Stimulated activated naive CD8-positive, alpha-beta T cell treated with anti-CD3 and anti-CD28 coated beads, Interleukin-15, Interleukin-2, amounts not matched to agents 100 ng/mL and 50 ng/mL, for 24 hours (primary cell): ENCODE measurements at regions not wholly inside any gene's neighbourhood (a gene's known extent, or its start where the extent isn't known, plus 50 kb on each side); places are given as distances from the start of the nearest gene placed in this dataset.

Source experiments
- H3K27ac Mint-ChIP-seq: one replicate; pipeline ENCODE4 v1.8.0; 2021; ENCODE audit warnings: mild to moderate bottlenecking, mixed read lengths
- H3K27me3 Mint-ChIP-seq: one replicate; pipeline ENCODE4 v1.8.0; 2021; ENCODE audit warnings: mixed read lengths
- H3K36me3 Mint-ChIP-seq: one replicate; pipeline ENCODE4 v1.8.0; 2021; ENCODE audit warnings: low read depth, mixed read lengths
- H3K4me1 Mint-ChIP-seq: one replicate; pipeline ENCODE4 v1.8.0; 2021; ENCODE audit warnings: low read depth, mixed read lengths
- H3K4me3 Mint-ChIP-seq: one replicate; pipeline ENCODE4 v1.8.0; 2021; ENCODE audit warnings: mild to moderate bottlenecking, mixed read lengths
- H3K9me3 Mint-ChIP-seq: one replicate; pipeline ENCODE4 v1.8.0; 2021; ENCODE audit warnings: mixed read lengths

GRCh38 chr13:34816908-34817665, 125.0 kb upstream of the NBEA start:
- Mint-ChIP-seq H3K9me3 (peaks cover 18% of the 10 kb centered on the region), H3K27me3 (no peaks in the 10 kb centered on the region), H3K36me3 (no peaks in the 10 kb centered on the region), H3K4me3 (no peak overlapping the region), H3K4me1 (no peaks in the 10 kb centered on the region), H3K27ac (no peak overlapping the region)

- H3K9me3 Mint-ChIP-seq, result peaks cover 9% of the 10 kb centered on the region
- no peak overlapping the region for H3K4me3 Mint-ChIP-seq
- H3K27me3 Mint-ChIP-seq, result no peaks in the 10 kb centered on the region
Measured at GRCh38 chr13:34822650-34823049, 119.4 kb upstream of the NBEA start.

GRCh38 chr13:34826432-34826831, 115.6 kb upstream of the NBEA start:
- H3K36me3 Mint-ChIP-seq, result no peaks in the 10 kb centered on the region
- H3K27me3 Mint-ChIP-seq, result no peaks in the 10 kb centered on the region
- H3K4me1 Mint-ChIP-seq, result no peaks in the 10 kb centered on the region
- no peak overlapping the region for H3K4me3 Mint-ChIP-seq
- peaks cover 3% of the 10 kb centered on the region for H3K9me3 Mint-ChIP-seq
- H3K27ac Mint-ChIP-seq, result no peak overlapping the region

More at GRCh38 chr13:34822650-34823049, 119.4 kb upstream of the NBEA start:
- Mint-ChIP-seq H3K4me1 (no peaks in the 10 kb centered on the region), H3K27ac (no peak overlapping the region), H3K36me3 (no peaks in the 10 kb centered on the region)

GRCh38 chr13:34833562-34834182, 108.4 kb upstream of the NBEA start:
- Mint-ChIP-seq H3K27me3 (peaks cover 2% of the 10 kb centered on the region), H3K27ac (no peak overlapping the region), H3K9me3 (peaks cover 5% of the 10 kb centered on the region), H3K36me3 (no peaks in the 10 kb centered on the region), H3K4me1 (no peaks in the 10 kb centered on the region), H3K4me3 (no peak overlapping the region)

GRCh38 chr13:34842466-34842865, 99.6 kb upstream of the NBEA start:
- H3K27me3 Mint-ChIP-seq, result peaks cover 6% of the 10 kb centered on the region
- no peaks in the 10 kb centered on the region for H3K36me3 Mint-ChIP-seq
- H3K4me3 Mint-ChIP-seq, result no peak overlapping the region
- H3K4me1 Mint-ChIP-seq, result no peaks in the 10 kb centered on the region
- H3K27ac Mint-ChIP-seq, result no peak overlapping the region
- peaks cover 9% of the 10 kb centered on the region for H3K9me3 Mint-ChIP-seq

GRCh38 chr13:34847766-34848165, 94.3 kb upstream of the NBEA start:
- Mint-ChIP-seq H3K4me1 (no peaks in the 10 kb centered on the region), H3K36me3 (no peaks in the 10 kb centered on the region), H3K27ac (no peak overlapping the region), H3K27me3 (no peaks in the 10 kb centered on the region), H3K9me3 (no peaks in the 10 kb centered on the region), H3K4me3 (no peak overlapping the region)

- no peak overlapping the region for H3K27ac Mint-ChIP-seq
- no peaks in the 10 kb centered on the region for H3K9me3 Mint-ChIP-seq
- no peak overlapping the region for H3K4me3 Mint-ChIP-seq
- no peaks in the 10 kb centered on the region for H3K4me1 Mint-ChIP-seq
- no peaks in the 10 kb centered on the region for H3K27me3 Mint-ChIP-seq
- no peaks in the 10 kb centered on the region for H3K36me3 Mint-ChIP-seq
Measured at GRCh38 chr13:34849406-34849805, 92.7 kb upstream of the NBEA start.

- H3K4me3 Mint-ChIP-seq, result no peak overlapping the region
- H3K27me3 Mint-ChIP-seq, result no peaks in the 10 kb centered on the region
- H3K9me3 Mint-ChIP-seq, result no peaks in the 10 kb centered on the region
- H3K36me3 Mint-ChIP-seq, result no peaks in the 10 kb centered on the region
- H3K27ac Mint-ChIP-seq, result no peak overlapping the region
- no peaks in the 10 kb centered on the region for H3K4me1 Mint-ChIP-seq
Measured at GRCh38 chr13:34853161-34853560, 88.9 kb upstream of the NBEA start.

- Mint-ChIP-seq H3K27me3 (no peaks in the 10 kb centered on the region), H3K9me3 (no peaks in the 10 kb centered on the region), H3K27ac (no peak overlapping the region), H3K4me3 (no peak overlapping the region), H3K4me1 (no peaks in the 10 kb centered on the region), H3K36me3 (no peaks in the 10 kb centered on the region)
Measured at GRCh38 chr13:34857558-34858325, 84.3 kb upstream of the NBEA start.

- Mint-ChIP-seq H3K4me1 (no peaks in the 10 kb centered on the region), H3K27me3 (no peaks in the 10 kb centered on the region), H3K4me3 (no peak overlapping the region), H3K9me3 (no peaks in the 10 kb centered on the region), H3K36me3 (no peaks in the 10 kb centered on the region), H3K27ac (no peak overlapping the region)
Measured at GRCh38 chr13:34862311-34862710, 79.8 kb upstream of the NBEA start.

- H3K27ac Mint-ChIP-seq, result no peak overlapping the region
- H3K4me1 Mint-ChIP-seq, result no peaks in the 10 kb centered on the region
- no peaks in the 10 kb centered on the region for H3K9me3 Mint-ChIP-seq
- no peaks in the 10 kb centered on the region for H3K27me3 Mint-ChIP-seq
- no peaks in the 10 kb centered on the region for H3K36me3 Mint-ChIP-seq
- no peak overlapping the region for H3K4me3 Mint-ChIP-seq
Measured at GRCh38 chr13:34862716-34863115, 79.4 kb upstream of the NBEA start.

GRCh38 chr13:34863360-34864135, 78.5 kb upstream of the NBEA start:
- no peak overlapping the region for H3K4me3 Mint-ChIP-seq

GRCh38 chr13:34864671-34865070, 77.4 kb upstream of the NBEA start:
- H3K4me1 Mint-ChIP-seq, result no peaks in the 10 kb centered on the region
- no peak overlapping the region for H3K4me3 Mint-ChIP-seq
- H3K27me3 Mint-ChIP-seq, result peaks cover 9% of the 10 kb centered on the region
- H3K36me3 Mint-ChIP-seq, result no peaks in the 10 kb centered on the region
- H3K27ac Mint-ChIP-seq, result no peak overlapping the region
- no peaks in the 10 kb centered on the region for H3K9me3 Mint-ChIP-seq

More at GRCh38 chr13:34863360-34864135, 78.5 kb upstream of the NBEA start:
- Mint-ChIP-seq H3K27ac (no peak overlapping the region), H3K9me3 (no peaks in the 10 kb centered on the region), H3K27me3 (peaks cover 6% of the 10 kb centered on the region), H3K36me3 (no peaks in the 10 kb centered on the region), H3K4me1 (no peaks in the 10 kb centered on the region)

GRCh38 chr13:34867590-34867989, 74.5 kb upstream of the NBEA start:
- Mint-ChIP-seq H3K36me3 (no peaks in the 10 kb centered on the region), H3K4me1 (no peaks in the 10 kb centered on the region), H3K9me3 (no peaks in the 10 kb centered on the region), H3K27ac (no peak overlapping the region), H3K4me3 (no peak overlapping the region), H3K27me3 (peaks cover 9% of the 10 kb centered on the region)

- Mint-ChIP-seq H3K27me3 (peaks cover 9% of the 10 kb centered on the region), H3K36me3 (no peaks in the 10 kb centered on the region), H3K9me3 (no peaks in the 10 kb centered on the region), H3K27ac (no peak overlapping the region), H3K4me3 (no peak overlapping the region), H3K4me1 (no peaks in the 10 kb centered on the region)
Measured at GRCh38 chr13:34868733-34869132, 73.3 kb upstream of the NBEA start.
